H1 (cell line): ENCODE measurements at regions not wholly inside any gene's neighbourhood (a gene's known extent, or its start where the extent isn't known, plus 50 kb on each side); places are given as distances from the start of the nearest gene placed in this dataset.

ENCODE experiments used
- CTCF ChIA-PET: fragments of 300-600 bp; sonication (Branson Sonifier 250); formaldehyde crosslinking; loops from one replicate; lab custom pipeline; 2021; ENCODE audit not compliant: partially characterized antibody; lab: Charles Lee
- POLR2A ChIA-PET: fragments of 300-600 bp; sonication (Branson Sonifier 250); formaldehyde crosslinking; loops from one replicate; lab custom pipeline; 2021; ENCODE audit warnings: inconsistent platforms; ENCODE audit not compliant: partially characterized antibody; lab: Charles Lee
- DNase-seq, 2 experiments: peaks; one replicate each; pipeline versions ENCODE4 v3.0.0 to v3.0.0-alpha.2; 2010 to 2022; ENCODE audit warnings: low spot score in 2 of 2, low read depth in 1 of 2, mixed read lengths in 1 of 2
- FAIRE-seq: peaks from 2 replicates; lab custom pipeline; 2011; peaks lifted over from hg19 to GRCh38; lab: Jason Lieb, UNC
- H2AFZ ChIP-seq: 2 replicates; pipeline ENCODE4 v1.8.1; 2012; ENCODE audit warnings: low read length, inconsistent platforms
- H2AK5ac ChIP-seq: 2 replicates; pipeline ENCODE4 v1.6.1; 2013; ENCODE audit warnings: low read depth, low read length
- H2BK120ac ChIP-seq: replicated peaks from 2 replicates; pipeline ENCODE3; 2013; ENCODE audit warnings: low read depth, low read length, inconsistent platforms
- H2BK12ac ChIP-seq: 2 replicates; pipeline ENCODE4 v1.6.1; 2013; ENCODE audit warnings: low read depth, low read length
- H2BK15ac ChIP-seq: 2 replicates; pipeline ENCODE4 v1.6.1; 2013; ENCODE audit warnings: low read length
- H2BK20ac ChIP-seq: 2 replicates; pipeline ENCODE4 v1.6.1; 2013; ENCODE audit warnings: low read length
- H2BK5ac ChIP-seq: 2 replicates; pipeline ENCODE4 v1.6.1; 2013; ENCODE audit warnings: low read depth, low read length
- H3K14ac ChIP-seq: 2 replicates; pipeline ENCODE4 v1.6.1; 2013; ENCODE audit warnings: inconsistent platforms; ENCODE audit not compliant: insufficient read length
- H3K18ac ChIP-seq: 2 replicates; pipeline ENCODE4 v1.6.1; 2013; ENCODE audit warnings: low read length; ENCODE audit errors: extremely low read depth
- H3K23ac ChIP-seq: 2 replicates; pipeline ENCODE4 v1.6.1; 2013; ENCODE audit warnings: inconsistent platforms; ENCODE audit not compliant: insufficient read length
- H3K23me2 ChIP-seq: 2 replicates; pipeline ENCODE4 v1.6.1; 2013; ENCODE audit warnings: low read depth, low read length
- H3K27ac ChIP-seq: 2 replicates; pipeline ENCODE4 v1.6.1; 2011; ENCODE audit warnings: low read depth, low read length, inconsistent platforms
- H3K27me3 ChIP-seq, 4 experiments: replicated peaks in 1 of 4; 1 replicate in 1 of 4; 2 replicates in 3 of 4; pipeline versions ENCODE4 v1.6.1 to v1.8.1; 2011 to 2013; ENCODE audit warnings: low read length in 3 of 4, mild to moderate bottlenecking in 3 of 4, inconsistent platforms in 2 of 4, mixed read lengths in 2 of 4, moderate library complexity in 1 of 4; ENCODE audit not compliant: control insufficient read depth in 3 of 4, insufficient read depth in 3 of 4; ENCODE audit errors: extremely low read depth in 1 of 4
- H3K36me3 ChIP-seq, 4 experiments: 2 replicates each; pipeline versions ENCODE4 v1.6.1 to v1.8.1; 2011 to 2013; ENCODE audit warnings: mild to moderate bottlenecking in 4 of 4, low read length in 3 of 4, moderate library complexity in 2 of 4, control low read depth in 1 of 4, inconsistent platforms in 1 of 4; ENCODE audit not compliant: insufficient read depth in 4 of 4, control insufficient read depth in 2 of 4
- H3K4ac ChIP-seq: replicated peaks from 2 replicates; pipeline ENCODE3; 2013; ENCODE audit warnings: low read length, low read depth, mixed read lengths, inconsistent platforms; ENCODE audit not compliant: insufficient read length
- H3K4me1 ChIP-seq, 4 experiments: replicated peaks in 1 of 4; 1 replicate in 1 of 4; 2 replicates in 3 of 4; pipeline versions ENCODE4 v1.6.1 to v1.8.1; 2011 to 2013; ENCODE audit warnings: low read length in 3 of 4, inconsistent platforms in 2 of 4, mixed read lengths in 1 of 4; ENCODE audit not compliant: insufficient read depth in 4 of 4, control insufficient read depth in 3 of 4
- H3K4me2 ChIP-seq, 2 experiments: 2 replicates each; pipeline versions ENCODE4 v1.6.1 to v1.8.1; 2011 to 2013; ENCODE audit warnings: low read depth in 2 of 2, low read length in 2 of 2, control low read depth in 1 of 2, inconsistent platforms in 1 of 2, mild to moderate bottlenecking in 1 of 2; ENCODE audit not compliant: insufficient read depth in 1 of 2
- H3K4me3 ChIP-seq, 4 experiments: fragments of 200-600, 300-600 bp in 1 of 4; sonication (generic), shearing (Covaris generic), sonication (Bioruptor Twin) in 1 of 4; 2 replicates each; pipeline versions ENCODE4 v1.5.1 to v1.8.1; 2011 to 2016; ENCODE audit warnings: low read length in 4 of 4, low read depth in 3 of 4, control low read depth in 2 of 4, inconsistent platforms in 2 of 4, mild to moderate bottlenecking in 2 of 4, mixed read lengths in 1 of 4, moderate library complexity in 1 of 4; ENCODE audit not compliant: insufficient read depth in 2 of 4; ENCODE audit errors: extremely low read depth in 1 of 4
- H3K56ac ChIP-seq: replicated peaks from 2 replicates; pipeline ENCODE3; 2013; ENCODE audit warnings: low read depth, mild to moderate bottlenecking, mixed read lengths, low read length, inconsistent platforms; ENCODE audit not compliant: insufficient read length
- H3K79me1 ChIP-seq: 2 replicates; pipeline ENCODE4 v1.6.1; 2013; ENCODE audit warnings: low read depth, low read length, control low read depth
- H3K79me2 ChIP-seq, 2 experiments: 2 replicates each; pipeline versions ENCODE4 v1.6.1 to v1.8.1; 2012 to 2013; ENCODE audit warnings: low read length in 2 of 2, mild to moderate bottlenecking in 2 of 2, inconsistent platforms in 1 of 2; ENCODE audit not compliant: insufficient read depth in 2 of 2, control insufficient read depth in 1 of 2
- H3K9ac ChIP-seq, 4 experiments: replicated peaks in 1 of 4; 1 replicate in 1 of 4; 2 replicates in 3 of 4; pipeline versions ENCODE4 v1.6.1 to v1.8.1; 2011 to 2013; ENCODE audit warnings: low read depth in 3 of 4, low read length in 3 of 4, control low read depth in 2 of 4, mild to moderate bottlenecking in 2 of 4, moderate library complexity in 2 of 4, inconsistent platforms in 1 of 4; ENCODE audit errors: extremely low read depth in 1 of 4
- H3K9me3 ChIP-seq, 2 experiments: 2 replicates each; pipeline versions ENCODE4 v1.6.1 to v1.8.1; 2012 to 2013; ENCODE audit warnings: mild to moderate bottlenecking in 2 of 2, moderate library complexity in 2 of 2, control low read depth in 1 of 2, inconsistent platforms in 1 of 2, low read depth in 1 of 2, low read length in 1 of 2, mixed read lengths in 1 of 2; ENCODE audit not compliant: insufficient read depth in 2 of 2
- H4K20me1 ChIP-seq, 2 experiments: replicated peaks in 1 of 2; 2 replicates each; pipeline versions ENCODE3 to v1.8.1; 2011 to 2013; ENCODE audit warnings: inconsistent platforms in 2 of 2, low read length in 2 of 2, mild to moderate bottlenecking in 1 of 2; ENCODE audit not compliant: insufficient read depth in 2 of 2, control insufficient read depth in 1 of 2
- H4K5ac ChIP-seq: 2 replicates; pipeline ENCODE4 v1.6.1; 2013; ENCODE audit warnings: low read length, low read depth, mixed read lengths, inconsistent platforms; ENCODE audit not compliant: insufficient read length
- H4K8ac ChIP-seq: 2 replicates; pipeline ENCODE4 v1.8.0; 2013; ENCODE audit warnings: mild to moderate bottlenecking, moderate library complexity, low read length, inconsistent platforms; ENCODE audit not compliant: insufficient read depth; ENCODE audit errors: extremely low read depth
- H4K91ac ChIP-seq: replicated peaks from 2 replicates; pipeline ENCODE3; 2013; ENCODE audit warnings: low read length, mixed read lengths, inconsistent platforms; ENCODE audit not compliant: insufficient read length
- BRCA1 ChIP-seq: IDR thresholded peaks from 2 replicates; pipeline ENCODE4 v1.6.1; 2012; ENCODE audit warnings: low read depth, low read length, improper control_type of control experiment
- CBX8 ChIP-seq: fragments of 300-800, 300-1000 bp; sonication (generic); IDR thresholded peaks from 2 replicates; pipeline ENCODE4 v1.7.1; 2016; ENCODE audit warnings: low read depth, low read length, borderline replicate concordance
- CHD1 ChIP-seq: IDR thresholded peaks from 2 replicates; pipeline ENCODE4 v1.6.1; 2012; ENCODE audit warnings: low read depth, low read length, improper control_type of control experiment
- EGR1 ChIP-seq: IDR thresholded peaks from 2 replicates; pipeline ENCODE4 v1.6.1; 2011; ENCODE audit warnings: low read depth, low read length, borderline replicate concordance
- EZH2 ChIP-seq: fragments of 200-600 bp; sonication (generic); IDR thresholded peaks from 2 replicates; pipeline ENCODE4 v1.7.1; 2012; ENCODE audit warnings: low read depth, mild to moderate bottlenecking, moderate library complexity, low read length, inconsistent platforms; ENCODE audit not compliant: severe bottlenecking
- FOSL1 ChIP-seq: IDR thresholded peaks from 2 replicates; pipeline ENCODE4 v1.6.1; 2011; ENCODE audit warnings: mild to moderate bottlenecking, low read depth, low read length, moderate library complexity; ENCODE audit not compliant: insufficient read depth
- HDAC2 ChIP-seq, 2 experiments: fragments of 300-600 bp in 1 of 2; sonication (generic) in 1 of 2; IDR thresholded peaks; 2 replicates each; pipeline ENCODE4 v1.6.1; 2011 to 2012; ENCODE audit warnings: low read depth in 2 of 2, low read length in 2 of 2, mild to moderate bottlenecking in 2 of 2, moderate library complexity in 2 of 2, borderline replicate concordance in 1 of 2, inconsistent platforms in 1 of 2
- KDM1A ChIP-seq: fragments of 200-600, 300-600 bp; sonication (generic); IDR thresholded peaks from 2 replicates; pipeline ENCODE4 v1.7.1; 2016; ENCODE audit warnings: mild to moderate bottlenecking, low read length, borderline replicate concordance
- SIN3A ChIP-seq, 2 experiments: IDR thresholded peaks in 1 of 2; conservative IDR thresholded peaks in 1 of 2; 2 replicates each; pipeline ENCODE4 v1.6.1; 2011 to 2012; ENCODE audit warnings: low read length in 2 of 2, improper control_type of control experiment in 1 of 2, low read depth in 1 of 2, mild to moderate bottlenecking in 1 of 2
- SP1 ChIP-seq: IDR thresholded peaks from 2 replicates; pipeline ENCODE4 v1.6.1; 2011; ENCODE audit warnings: low read depth, low read length
- SRF ChIP-seq: IDR thresholded peaks from 2 replicates; pipeline ENCODE4 v1.6.1; 2011; ENCODE audit warnings: mild to moderate bottlenecking, low read depth, low read length, moderate library complexity
- TBP ChIP-seq: IDR thresholded peaks from 2 replicates; pipeline ENCODE4 v1.6.1; 2011; ENCODE audit warnings: low read depth, low read length, improper control_type of control experiment
- TF ChIP-seq, protein P1 (sequence below): IDR thresholded peaks from 2 replicates; pipeline ENCODE4 v1.6.1; 2012; ENCODE audit warnings: low read length, inconsistent platforms
- TF ChIP-seq, protein P2 (sequence below): IDR thresholded peaks from 2 replicates; pipeline ENCODE4 v1.6.1; 2012; ENCODE audit warnings: inconsistent platforms

DNA sequence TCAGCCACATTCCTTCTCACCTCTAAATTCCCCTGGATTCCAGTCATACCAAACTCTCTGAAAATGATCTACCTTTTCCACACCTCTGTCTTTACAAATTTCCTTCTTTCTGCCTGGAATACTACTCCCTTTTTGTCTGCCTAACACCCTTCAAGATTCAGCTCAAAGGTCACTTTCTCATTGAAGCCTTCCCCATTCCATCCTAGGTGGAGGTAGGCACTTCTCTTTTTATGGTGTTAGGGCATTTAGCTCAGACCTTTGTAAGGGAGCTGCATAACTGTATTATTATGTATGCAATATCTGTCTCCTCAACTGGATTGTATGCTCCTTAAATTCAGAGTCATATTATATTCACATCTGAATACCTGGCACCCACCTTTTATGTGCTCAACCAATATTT, 137.7 kb downstream of the RCHY1 start:
- H3K9ac ChIP-seq = no peak overlapping the region
- no peak for TF ChIP-seq EGR1
- TF ChIP-seq EZH2 = no peak
- TF ChIP-seq SRF = no peak
- no peak for TF ChIP-seq SIN3A (conservative IDR thresholded peaks at IDR 0.05 in 1 of 2, IDR thresholded peaks at IDR 0.05 in 1 of 2; ENCODE audit: low read depth in 1 of 2, low read length in 2 of 2)
- TF ChIP-seq KDM1A = no peak
- no peak for TF ChIP-seq TBP
- no peak for TF ChIP-seq HDAC2 (IDR thresholded peaks at IDR 0.05; ENCODE audit: borderline replicate concordance in 1 of 2, low read depth in 2 of 2, low read length in 2 of 2)
- TF ChIP-seq BRCA1 = no peak
- no peak for TF ChIP-seq CBX8
- TF ChIP-seq CHD1 = no peak
- TF ChIP-seq FOSL1 = no peak
- TF ChIP-seq, protein P1, sequence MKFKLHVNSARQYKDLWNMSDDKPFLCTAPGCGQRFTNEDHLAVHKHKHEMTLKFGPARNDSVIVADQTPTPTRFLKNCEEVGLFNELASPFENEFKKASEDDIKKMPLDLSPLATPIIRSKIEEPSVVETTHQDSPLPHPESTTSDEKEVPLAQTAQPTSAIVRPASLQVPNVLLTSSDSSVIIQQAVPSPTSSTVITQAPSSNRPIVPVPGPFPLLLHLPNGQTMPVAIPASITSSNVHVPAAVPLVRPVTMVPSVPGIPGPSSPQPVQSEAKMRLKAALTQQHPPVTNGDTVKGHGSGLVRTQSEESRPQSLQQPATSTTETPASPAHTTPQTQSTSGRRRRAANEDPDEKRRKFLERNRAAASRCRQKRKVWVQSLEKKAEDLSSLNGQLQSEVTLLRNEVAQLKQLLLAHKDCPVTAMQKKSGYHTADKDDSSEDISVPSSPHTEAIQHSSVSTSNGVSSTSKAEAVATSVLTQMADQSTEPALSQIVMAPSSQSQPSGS = no peak
- no peak for TF ChIP-seq SP1
- TF ChIP-seq, protein P2, sequence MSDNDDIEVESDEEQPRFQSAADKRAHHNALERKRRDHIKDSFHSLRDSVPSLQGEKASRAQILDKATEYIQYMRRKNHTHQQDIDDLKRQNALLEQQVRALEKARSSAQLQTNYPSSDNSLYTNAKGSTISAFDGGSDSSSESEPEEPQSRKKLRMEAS = no peak

More for the DNA sequence above, 137.7 kb downstream of the RCHY1 start:
- ChIA-PET POLR2A (no interaction called here), CTCF (interaction anchor here (1.4 to 1.8 kb wide), 2 partner anchors 29 to 56 kb away, joined by 3 to 4 read pairs; no protein-coding TSS in a partner anchor)
- FAIRE-seq (no peak), DNase-seq (no peak)
- no peak overlapping the region for H4K5ac ChIP-seq
- H3K9me3 ChIP-seq = peaks cover 19 to 21% of the 10 kb centered on the region in 2 experiments
- no peak overlapping the region for H2AFZ ChIP-seq
- no peak overlapping the region for H4K91ac ChIP-seq
- H3K27ac ChIP-seq = no peak overlapping the region
- no peak overlapping the region for H3K56ac ChIP-seq
- no peak overlapping the region for H3K4me3 ChIP-seq
- H3K18ac ChIP-seq = no peak overlapping the region
- H3K4ac ChIP-seq = no peak overlapping the region
- no peaks in the 10 kb centered on the region for H3K79me2 ChIP-seq
- no peak overlapping the region for H2BK12ac ChIP-seq
- H3K14ac ChIP-seq = no peak overlapping the region
- H3K23ac ChIP-seq = no peak overlapping the region
- no peak overlapping the region for H2BK5ac ChIP-seq
- H2AK5ac ChIP-seq = no peak overlapping the region
- no peak overlapping the region for H2BK20ac ChIP-seq
- H3K27me3 ChIP-seq = no peaks in the 10 kb centered on the region
- H4K8ac ChIP-seq = no peak overlapping the region
- H3K79me1 ChIP-seq = no peaks in the 10 kb centered on the region
- no peaks in the 10 kb centered on the region for H3K23me2 ChIP-seq
- H3K36me3 ChIP-seq = peaks cover 0 to 5% (median 0%) of the 10 kb centered on the region in 4 experiments; a peak in 1 of 8 replicates
- no peaks in the 10 kb centered on the region for H3K4me1 ChIP-seq
- no peak overlapping the region for H3K4me2 ChIP-seq
- H4K20me1 ChIP-seq = no peaks in the 10 kb centered on the region
- no peak overlapping the region for H2BK15ac ChIP-seq
- no peak overlapping the region for H2BK120ac ChIP-seq
